ENCODE measurements at regions not wholly inside any gene's neighbourhood (a gene's known extent, or its start where the extent isn't known, plus 50 kb on each side); places are given as distances from the start of the nearest gene placed in this dataset.

DNA sequence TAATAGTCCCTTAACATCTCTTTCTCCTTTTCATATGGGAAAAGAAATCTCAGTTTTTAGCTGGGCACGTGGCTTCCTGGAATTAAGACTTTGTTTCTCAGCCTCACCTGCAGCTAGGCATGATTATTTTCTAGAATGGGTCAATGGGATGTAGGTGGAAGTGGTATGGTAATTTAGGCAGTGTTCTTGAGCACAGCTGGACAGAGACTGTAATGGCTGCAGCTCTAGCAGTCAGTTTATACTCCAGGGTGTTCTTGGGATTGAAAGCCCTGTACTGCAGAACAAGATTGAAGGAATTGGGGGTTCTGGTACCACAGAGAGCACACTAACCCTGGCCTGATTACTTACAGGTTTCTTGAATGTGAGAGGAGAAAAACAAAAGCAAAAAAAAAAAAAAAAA, 455.9 kb upstream of the ZNF608 start:
- TF ChIP-seq, protein P1, sequence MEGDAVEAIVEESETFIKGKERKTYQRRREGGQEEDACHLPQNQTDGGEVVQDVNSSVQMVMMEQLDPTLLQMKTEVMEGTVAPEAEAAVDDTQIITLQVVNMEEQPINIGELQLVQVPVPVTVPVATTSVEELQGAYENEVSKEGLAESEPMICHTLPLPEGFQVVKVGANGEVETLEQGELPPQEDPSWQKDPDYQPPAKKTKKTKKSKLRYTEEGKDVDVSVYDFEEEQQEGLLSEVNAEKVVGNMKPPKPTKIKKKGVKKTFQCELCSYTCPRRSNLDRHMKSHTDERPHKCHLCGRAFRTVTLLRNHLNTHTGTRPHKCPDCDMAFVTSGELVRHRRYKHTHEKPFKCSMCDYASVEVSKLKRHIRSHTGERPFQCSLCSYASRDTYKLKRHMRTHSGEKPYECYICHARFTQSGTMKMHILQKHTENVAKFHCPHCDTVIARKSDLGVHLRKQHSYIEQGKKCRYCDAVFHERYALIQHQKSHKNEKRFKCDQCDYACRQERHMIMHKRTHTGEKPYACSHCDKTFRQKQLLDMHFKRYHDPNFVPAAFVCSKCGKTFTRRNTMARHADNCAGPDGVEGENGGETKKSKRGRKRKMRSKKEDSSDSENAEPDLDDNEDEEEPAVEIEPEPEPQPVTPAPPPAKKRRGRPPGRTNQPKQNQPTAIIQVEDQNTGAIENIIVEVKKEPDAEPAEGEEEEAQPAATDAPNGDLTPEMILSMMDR (IDR thresholded peaks at IDR 0.05; ENCODE audit: control extremely low read depth, extremely low read depth, low read depth, missing control alignments): no peak
- DNase-seq (ENCODE audit: extremely low spot score): no peak
- ChIA-PET POLR2A (no interaction called here), CTCF (interaction anchor here (1.9 to 3.1 kb wide), 2 partner anchors 10 to 12 kb away, joined by 6 to 9 read pairs; no protein-coding TSS in a partner anchor)

DNA sequence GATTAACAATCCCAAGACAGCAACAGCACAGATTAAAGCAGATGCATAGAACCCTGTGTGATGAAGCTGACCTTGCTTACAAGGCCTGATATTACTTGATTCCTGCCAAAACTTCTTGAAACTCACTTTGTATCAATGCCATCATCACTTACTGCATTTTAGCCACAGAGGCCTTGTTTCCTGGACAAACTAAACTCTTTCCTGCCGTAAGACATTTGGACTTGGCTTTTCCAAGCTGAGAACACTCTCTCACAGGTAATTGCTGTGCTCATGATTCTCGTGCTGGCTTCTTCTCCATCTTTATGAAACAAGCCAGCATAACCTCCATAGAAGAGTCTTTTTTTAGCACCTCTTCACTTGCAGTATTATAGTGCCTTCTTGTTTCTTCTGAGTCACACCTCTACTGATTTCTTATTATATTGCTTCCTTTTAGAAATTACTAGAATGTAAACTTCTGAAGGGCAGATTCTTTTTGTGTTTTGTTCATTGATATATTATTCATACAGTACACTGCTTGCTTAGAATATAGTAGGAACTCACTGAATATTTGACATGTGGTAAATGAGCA, 456.5 kb upstream of the ZNF608 start:
- DNase-seq (ENCODE audit: extremely low spot score): no peak
- POLR2A ChIA-PET: no interaction called here
- CTCF ChIA-PET: interaction anchor here (1.9 kb wide), 1 partner anchor 10 kb away, joined by 6 read pairs; no protein-coding TSS in a partner anchor
- TF ChIP-seq, protein P1 (IDR thresholded peaks at IDR 0.05; ENCODE audit: control extremely low read depth, extremely low read depth, low read depth, missing control alignments): no peak

DNA sequence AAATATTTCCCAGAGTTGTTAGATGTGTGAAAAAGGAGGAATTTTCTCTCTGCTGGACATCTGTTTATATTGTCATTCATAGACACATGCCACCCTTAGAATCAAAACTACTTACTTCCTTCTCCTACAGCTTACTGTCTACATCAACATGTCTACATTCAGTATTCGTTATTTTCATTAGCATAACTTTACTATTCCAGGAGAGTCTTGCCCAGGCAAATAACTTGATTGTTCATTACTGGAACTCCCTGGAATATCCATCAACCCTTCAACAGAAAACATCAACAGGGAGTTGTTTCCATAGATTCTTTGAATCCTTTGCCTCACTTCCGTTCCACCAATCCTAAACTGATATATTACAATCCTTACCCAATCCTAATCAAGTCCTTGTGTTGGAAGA, 457.5 kb upstream of the ZNF608 start:
- TF ChIP-seq, protein P1 (IDR thresholded peaks at IDR 0.05; ENCODE audit: control extremely low read depth, extremely low read depth, low read depth, missing control alignments): no peak
- DNase-seq (ENCODE audit: extremely low spot score): no peak
- ChIA-PET POLR2A (no interaction called here), CTCF (interaction anchor here (1.1 kb wide), 1 partner anchor 23 kb away, joined by 3 read pairs; no protein-coding TSS in a partner anchor)

DNA sequence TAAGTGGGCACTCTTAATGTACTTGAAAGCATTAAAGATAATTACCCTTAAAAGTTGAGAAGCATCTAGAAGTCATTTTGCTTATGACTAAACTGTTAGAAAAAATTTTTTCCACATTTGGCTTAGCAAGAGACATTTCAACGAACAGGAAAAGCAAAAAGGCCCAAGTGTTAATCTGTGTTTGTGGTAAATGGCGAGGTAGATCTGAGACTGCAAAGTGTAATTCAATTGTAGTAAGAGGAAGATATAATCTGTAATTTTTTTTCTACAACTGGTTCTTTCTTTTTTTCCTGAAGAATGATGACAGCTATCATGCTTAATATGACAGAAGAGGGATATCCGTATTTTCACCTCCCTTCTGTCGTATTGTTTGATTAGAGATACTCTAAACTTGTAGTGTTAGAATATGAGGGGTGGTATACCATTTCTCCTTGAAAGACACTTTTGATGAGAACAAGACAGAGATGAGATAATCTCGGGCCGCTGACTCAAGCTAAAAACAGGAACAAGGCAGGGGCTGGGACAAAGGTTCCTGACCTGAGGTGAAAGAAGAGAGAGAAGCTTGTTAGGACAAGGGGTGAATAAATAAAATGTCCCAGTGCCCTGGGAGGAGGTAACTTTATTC, 459.3 kb upstream of the ZNF608 start:
- TF ChIP-seq, protein P1 (IDR thresholded peaks at IDR 0.05; ENCODE audit: control extremely low read depth, extremely low read depth, low read depth, missing control alignments): no peak
- DNase-seq (ENCODE audit: extremely low spot score): no peak
- ChIA-PET CTCF (no interaction called here), POLR2A (no interaction called here)

DNA sequence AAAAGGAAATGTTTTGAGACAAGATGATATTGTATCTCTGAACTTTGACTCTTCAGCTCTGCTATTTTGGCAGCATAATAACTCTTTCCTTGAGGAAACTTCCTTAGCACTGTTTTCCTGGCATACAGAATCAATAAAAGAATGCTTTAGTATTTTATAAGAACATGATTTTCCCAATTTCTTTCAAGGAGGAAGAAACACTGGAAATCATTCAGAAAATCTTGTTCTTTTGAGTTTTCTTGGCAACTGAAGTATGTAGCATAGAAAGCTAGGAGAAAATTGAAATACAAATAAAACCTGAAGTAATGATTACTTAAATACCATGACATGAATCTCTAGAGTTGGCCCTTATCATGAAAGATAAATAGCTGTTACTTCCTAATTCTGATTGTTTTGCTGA, 461.4 kb upstream of the ZNF608 start:
- ChIA-PET POLR2A (no interaction called here), CTCF (no interaction called here)
- DNase-seq (ENCODE audit: extremely low spot score): no peak
- TF ChIP-seq, protein P1 (IDR thresholded peaks at IDR 0.05; ENCODE audit: control extremely low read depth, extremely low read depth, low read depth, missing control alignments): no peak

DNA sequence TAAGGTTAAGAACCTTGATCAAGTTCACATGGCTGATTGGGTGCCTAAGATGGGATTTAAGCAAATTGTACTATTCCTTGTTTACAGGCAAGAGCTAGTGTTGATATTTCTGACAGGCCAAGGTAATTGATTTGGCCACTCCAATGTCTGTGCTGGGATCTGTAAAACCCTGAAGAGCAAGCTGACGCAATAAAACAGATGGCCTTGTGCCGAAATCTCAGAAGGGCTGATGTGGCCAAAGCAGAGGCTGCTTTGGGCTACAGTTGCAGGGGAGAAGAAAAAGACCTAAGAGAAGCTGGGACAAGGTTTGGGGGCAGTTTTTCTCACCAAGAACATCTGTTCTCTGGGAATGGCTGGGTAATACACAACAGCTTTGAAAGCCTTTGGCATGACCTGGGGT, 463.2 kb upstream of the ZNF608 start:
- CTCF ChIA-PET: interaction anchor here (1.4 to 1.8 kb wide), 2 partner anchors 9 to 29 kb away, joined by 5 read pairs; no protein-coding TSS in a partner anchor
- TF ChIP-seq, protein P1 (IDR thresholded peaks at IDR 0.05; ENCODE audit: control extremely low read depth, extremely low read depth, low read depth, missing control alignments): no peak
- POLR2A ChIA-PET: no interaction called here
- no peak for DNase-seq (ENCODE audit: extremely low spot score)

All from GM10248 (cell line).